HEK293T (cell line): ENCODE measurements at regions not wholly inside any gene's neighbourhood (a gene's known extent, or its start where the extent isn't known, plus 50 kb on each side); places are given as distances from the start of the nearest gene placed in this dataset.

Source experiments
- FOXM1 ChIP-seq: fragments of 450-650 bp; IDR thresholded peaks from 2 replicates; pipeline ENCODE4 v1.6.1; 2017; ENCODE audit warnings: mild to moderate bottlenecking, borderline replicate concordance
- SUZ12 ChIP-seq: fragments of 450-650 bp; IDR thresholded peaks from 2 replicates; pipeline ENCODE4 v1.6.1; 2016; ENCODE audit warnings: mild to moderate bottlenecking

- no peak for TF ChIP-seq SUZ12
- no peak for TF ChIP-seq FOXM1
These were observed 316.2 kb upstream of the TRIB2 start for GRCh38 chr2:12400543-12400942.
